AG09309 (cell line): ENCODE measurements at regions not wholly inside any gene's neighbourhood (a gene's known extent, or its start where the extent isn't known, plus 50 kb on each side); places are given as distances from the start of the nearest gene placed in this dataset.

Experiments used
- DNase-seq: peaks from one replicate; pipeline ENCODE4 v3.0.0-alpha.2; 2010; ENCODE audit warnings: low read depth
- H3K4me3 ChIP-seq: 2 replicates; pipeline ENCODE4 v1.5.1; 2011; ENCODE audit warnings: mild to moderate bottlenecking, low read depth, low read length, moderate library complexity; ENCODE audit not compliant: control insufficient read depth
- CTCF ChIP-seq: IDR thresholded peaks from 2 replicates; pipeline ENCODE4 v1.5.1; 2011; ENCODE audit warnings: mild to moderate bottlenecking, low read depth, low read length, inconsistent platforms; ENCODE audit not compliant: insufficient read depth, control insufficient read depth; ENCODE audit errors: missing control alignments

GRCh38 chr2:20914771-20915170, 91.9 kb upstream of the LDAH start:
- no peak overlapping the region for H3K4me3 ChIP-seq
- TF ChIP-seq CTCF, result no peak
- no peak for DNase-seq

GRCh38 chr2:20914087-20914486, 91.2 kb upstream of the LDAH start:
- no peak for TF ChIP-seq CTCF
- no peak for DNase-seq

GRCh38 chr2:20913491-20913890, 90.6 kb upstream of the LDAH start:
- TF ChIP-seq CTCF, result no peak
- no peak for DNase-seq
- no peak overlapping the region for H3K4me3 ChIP-seq

More at GRCh38 chr2:20914087-20914486, 91.2 kb upstream of the LDAH start:
- no peak overlapping the region for H3K4me3 ChIP-seq

- no peak for TF ChIP-seq CTCF
- H3K4me3 ChIP-seq, result no peak overlapping the region
- no peak for DNase-seq
Measured at GRCh38 chr2:20900052-20900636, 77.2 kb upstream of the LDAH start.

GRCh38 chr2:20897874-20898453, 75.1 kb upstream of the LDAH start:
- TF ChIP-seq CTCF, result no peak
- DNase-seq, result no peak
- no peak overlapping the region for H3K4me3 ChIP-seq

GRCh38 chr2:20897047-20897446, 74.1 kb upstream of the LDAH start:
- no peak overlapping the region for H3K4me3 ChIP-seq
- TF ChIP-seq CTCF, result no peak
- DNase-seq, result no peak
